CD14-positive monocyte (primary cell): ENCODE measurements at regions not wholly inside any gene's neighbourhood (a gene's known extent, or its start where the extent isn't known, plus 50 kb on each side); places are given as distances from the start of the nearest gene placed in this dataset.

Source experiments
- DNase-seq, 3 donors: peaks; one replicate each; pipeline ENCODE4 v3.0.0-alpha.2; 2011 to 2022
- H2AFZ ChIP-seq: 2 replicates; pipeline ENCODE4 v1.6.0; 2012; ENCODE audit warnings: mild to moderate bottlenecking, low read depth, low read length, inconsistent platforms; ENCODE audit not compliant: insufficient read depth, poor library complexity, severe bottlenecking
- H3K27ac ChIP-seq, 2 donors: 1 replicate in 1 of 2; 2 replicates in 1 of 2; pipeline ENCODE4 v1.5.1; 2012 to 2013; ENCODE audit warnings: low read length in 2 of 2, control low read depth in 1 of 2, inconsistent platforms in 1 of 2, low read depth in 1 of 2, mild to moderate bottlenecking in 1 of 2
- H3K27me3 ChIP-seq, 2 donors: one replicate each; pipeline versions ENCODE4 v1.6.0 to v1.6.1; 2011 to 2013; ENCODE audit warnings: low read length in 2 of 2; ENCODE audit not compliant: control insufficient read depth in 2 of 2, insufficient read depth in 2 of 2
- H3K36me3 ChIP-seq, 2 donors: replicated peaks in 1 of 2; 1 replicate in 1 of 2; 2 replicates in 1 of 2; pipeline versions ENCODE4 v1.5.1 to v1.6.1; 2012 to 2013; ENCODE audit warnings: low read length in 2 of 2, control low read depth in 1 of 2, inconsistent platforms in 1 of 2, mild to moderate bottlenecking in 1 of 2; ENCODE audit not compliant: insufficient read depth in 2 of 2, control insufficient read depth in 1 of 2
- H3K4me1 ChIP-seq, 2 donors: 1 replicate in 1 of 2; 2 replicates in 1 of 2; pipeline versions ENCODE4 v1.5.1 to v1.6.1; 2012 to 2013; ENCODE audit warnings: low read length in 2 of 2, control low read depth in 1 of 2, inconsistent platforms in 1 of 2, mild to moderate bottlenecking in 1 of 2, moderate library complexity in 1 of 2; ENCODE audit not compliant: insufficient read depth in 2 of 2, control insufficient read depth in 1 of 2
- H3K4me2 ChIP-seq: replicated peaks from 2 replicates; pipeline ENCODE3; 2012; ENCODE audit warnings: low read length, moderate library complexity, mild to moderate bottlenecking; ENCODE audit not compliant: poor library complexity, severe bottlenecking; ENCODE audit errors: extremely low read depth
- H3K4me3 ChIP-seq, 3 experiments: fragments of 200-600 bp in 1 of 3; sonication (generic) in 1 of 3; replicated peaks in 1 of 3; 1 replicate in 2 of 3; 2 replicates in 1 of 3; pipeline ENCODE4 v1.5.1; 2011 to 2013; ENCODE audit warnings: low read length in 3 of 3, mild to moderate bottlenecking in 3 of 3, control low read depth in 2 of 3, low read depth in 2 of 3, inconsistent platforms in 1 of 3, moderate library complexity in 1 of 3
- H3K79me2 ChIP-seq: 2 replicates; pipeline ENCODE4 v1.6.0; 2012; ENCODE audit warnings: mild to moderate bottlenecking, control low read depth, inconsistent platforms, low read length, moderate library complexity; ENCODE audit not compliant: insufficient read depth
- H3K9ac ChIP-seq: 2 replicates; pipeline ENCODE4 v1.6.0; 2017; ENCODE audit warnings: low read length, mild to moderate bottlenecking; ENCODE audit not compliant: insufficient read depth, poor library complexity, severe bottlenecking
- H3K9me3 ChIP-seq, 2 donors: replicated peaks in 1 of 2; 1 replicate in 1 of 2; 2 replicates in 1 of 2; pipeline versions ENCODE4 v1.5.1 to v1.6.1; 2012 to 2013; ENCODE audit warnings: low read length in 2 of 2, control low read depth in 1 of 2; ENCODE audit not compliant: control insufficient read depth in 1 of 2, insufficient read depth in 1 of 2
- H4K20me1 ChIP-seq: 2 replicates; pipeline ENCODE4 v1.6.0; 2012; ENCODE audit warnings: mild to moderate bottlenecking, low read length, control low read depth, moderate library complexity; ENCODE audit not compliant: insufficient read depth
- H3K27ac Mint-ChIP-seq, 7 donors: one replicate each; pipeline ENCODE4 v1.8.0; 2020; ENCODE audit warnings: mild to moderate bottlenecking in 7 of 7, mixed read lengths in 7 of 7, moderate library complexity in 6 of 7, inconsistent platforms in 2 of 7
- H3K27me3 Mint-ChIP-seq, 3 donors: one replicate each; pipeline ENCODE4 v1.8.0; 2021 to 2022; ENCODE audit warnings: low read depth in 3 of 3, mild to moderate bottlenecking in 3 of 3, mixed read lengths in 3 of 3, moderate library complexity in 3 of 3, inconsistent platforms in 1 of 3
- H3K36me3 Mint-ChIP-seq, 2 donors: one replicate each; pipeline ENCODE4 v1.8.0; 2020; ENCODE audit warnings: mixed read lengths in 2 of 2, inconsistent platforms in 1 of 2, mild to moderate bottlenecking in 1 of 2
- H3K4me1 Mint-ChIP-seq: one replicate; pipeline ENCODE4 v1.8.0; 2020; ENCODE audit warnings: mild to moderate bottlenecking, mixed read lengths
- H3K4me3 Mint-ChIP-seq, 2 donors: one replicate each; pipeline ENCODE4 v1.8.0; 2020; ENCODE audit warnings: mild to moderate bottlenecking in 2 of 2, mixed read lengths in 2 of 2, moderate library complexity in 1 of 2
- H3K9me3 Mint-ChIP-seq, 7 donors: one replicate each; pipeline ENCODE4 v1.8.0; 2020 to 2022; ENCODE audit warnings: mixed read lengths in 7 of 7, mild to moderate bottlenecking in 6 of 7, moderate library complexity in 6 of 7, inconsistent platforms in 2 of 7
- whole genome bisulfite sequencing: methylation state at CpG from one replicate; pipeline ENCODE4 v1.1.5; 2013; ENCODE audit warnings: missing lambda C conversion rate; ENCODE audit not compliant: insufficient coverage; 5-methylcytosine and 5-hydroxymethylcytosine counted together
- intact Hi-C, 2 donors: fragments of 100-400 bp; cut with micrococcal nuclease; formaldehyde crosslinking; loops; one replicate each; pipeline versions ENCODE4 v1.15.0 to v1.15.1; 2023
- TF ChIP-seq, protein P1 (sequence below): fragments of 200-600 bp; IDR thresholded peaks from one replicate; pipeline ENCODE4 v1.8.0; 2022; ENCODE audit warnings: antibody characterized with exemption, mild to moderate bottlenecking

DNA sequence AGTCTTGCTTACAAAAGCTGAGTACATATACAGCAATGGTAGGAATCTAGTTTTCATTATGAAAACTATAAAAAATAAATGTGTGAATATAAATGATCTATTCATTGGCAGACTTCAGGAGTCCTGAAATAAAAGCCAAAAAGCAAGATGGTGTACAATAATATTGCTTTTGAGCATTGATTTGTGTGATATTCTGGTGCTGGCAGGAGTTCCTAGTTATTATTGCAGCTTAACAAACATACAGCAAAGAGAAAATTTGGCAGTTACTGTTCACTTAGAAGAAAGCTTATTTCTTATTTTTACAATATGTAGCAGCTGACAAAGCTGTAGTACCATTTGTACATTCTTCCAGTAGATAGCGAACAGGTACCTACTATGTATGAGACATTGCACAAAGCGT, 1518.9 kb upstream of the TENM4 start:
- H3K9ac ChIP-seq: no peak overlapping the region
- H3K4me2 ChIP-seq: no peak overlapping the region
- no peaks in the 10 kb centered on the region for H3K36me3 ChIP-seq
- H3K27me3 ChIP-seq: no peaks in the 10 kb centered on the region
- H3K4me1 ChIP-seq: no peaks in the 10 kb centered on the region
- Mint-ChIP-seq H3K27me3 (peaks cover 0 to 2% (median 0%) of the 10 kb centered on the region in 3 donors), H3K27ac (no peak overlapping the region), H3K9me3 (peaks cover 0 to 6% (median 2%) of the 10 kb centered on the region in 7 donors), H3K4me3 (no peak overlapping the region), H3K4me1 (no peaks in the 10 kb centered on the region), H3K36me3 (no peaks in the 10 kb centered on the region)
- H3K27ac ChIP-seq: no peak overlapping the region
- 100% methylated on average over 2 of the region's 2 CpGs for WGBS
- H3K79me2 ChIP-seq: no peaks in the 10 kb centered on the region
- no peaks in the 10 kb centered on the region for H4K20me1 ChIP-seq
- no peak overlapping the region for H3K4me3 ChIP-seq
- no peak for DNase-seq
- H3K9me3 ChIP-seq: peaks cover 0 to 4% of the 10 kb centered on the region in 2 donors
- intact Hi-C loops: no loop called here
- TF ChIP-seq, protein P1, sequence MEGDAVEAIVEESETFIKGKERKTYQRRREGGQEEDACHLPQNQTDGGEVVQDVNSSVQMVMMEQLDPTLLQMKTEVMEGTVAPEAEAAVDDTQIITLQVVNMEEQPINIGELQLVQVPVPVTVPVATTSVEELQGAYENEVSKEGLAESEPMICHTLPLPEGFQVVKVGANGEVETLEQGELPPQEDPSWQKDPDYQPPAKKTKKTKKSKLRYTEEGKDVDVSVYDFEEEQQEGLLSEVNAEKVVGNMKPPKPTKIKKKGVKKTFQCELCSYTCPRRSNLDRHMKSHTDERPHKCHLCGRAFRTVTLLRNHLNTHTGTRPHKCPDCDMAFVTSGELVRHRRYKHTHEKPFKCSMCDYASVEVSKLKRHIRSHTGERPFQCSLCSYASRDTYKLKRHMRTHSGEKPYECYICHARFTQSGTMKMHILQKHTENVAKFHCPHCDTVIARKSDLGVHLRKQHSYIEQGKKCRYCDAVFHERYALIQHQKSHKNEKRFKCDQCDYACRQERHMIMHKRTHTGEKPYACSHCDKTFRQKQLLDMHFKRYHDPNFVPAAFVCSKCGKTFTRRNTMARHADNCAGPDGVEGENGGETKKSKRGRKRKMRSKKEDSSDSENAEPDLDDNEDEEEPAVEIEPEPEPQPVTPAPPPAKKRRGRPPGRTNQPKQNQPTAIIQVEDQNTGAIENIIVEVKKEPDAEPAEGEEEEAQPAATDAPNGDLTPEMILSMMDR: no peak
- H2AFZ ChIP-seq: no peak overlapping the region

DNA sequence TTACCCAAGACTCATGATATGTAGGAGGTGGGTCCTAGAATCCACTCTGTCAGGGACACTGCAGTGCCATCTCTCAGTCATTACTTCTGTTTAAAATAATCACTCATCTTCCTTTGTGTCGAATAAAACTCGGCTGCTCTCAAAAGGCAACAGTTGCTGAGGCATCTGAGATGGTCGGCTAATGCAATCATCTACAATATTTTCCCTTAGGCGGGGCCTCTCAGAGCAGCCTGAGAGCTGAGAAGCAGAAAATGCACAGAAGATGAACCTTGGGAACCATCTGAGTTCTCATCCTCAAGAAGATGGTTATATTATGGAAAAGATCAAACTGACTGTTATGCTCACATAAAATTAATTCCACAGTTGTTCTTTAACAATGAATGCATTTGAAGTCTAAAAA, 1518.2 kb upstream of the TENM4 start:
- no peak overlapping the region for H3K4me2 ChIP-seq
- H2AFZ ChIP-seq: no peak overlapping the region
- no peaks in the 10 kb centered on the region for H3K4me1 ChIP-seq
- Mint-ChIP-seq H3K9me3 (peaks cover 0 to 6% (median 2%) of the 10 kb centered on the region in 7 donors), H3K36me3 (no peaks in the 10 kb centered on the region), H3K27ac (no peak overlapping the region), H3K4me1 (no peaks in the 10 kb centered on the region), H3K27me3 (peaks cover 0 to 2% (median 0%) of the 10 kb centered on the region in 3 donors), H3K4me3 (no peak overlapping the region)
- no peak for DNase-seq
- peaks cover 0 to 4% of the 10 kb centered on the region in 2 donors for H3K9me3 ChIP-seq
- H3K9ac ChIP-seq: no peak overlapping the region
- no peak overlapping the region for H3K27ac ChIP-seq
- WGBS: 100% methylated on average over 1 of the region's 4 CpGs
- H4K20me1 ChIP-seq: no peaks in the 10 kb centered on the region
- H3K4me3 ChIP-seq: no peak overlapping the region
- no peaks in the 10 kb centered on the region for H3K79me2 ChIP-seq
- H3K36me3 ChIP-seq: no peaks in the 10 kb centered on the region
- no peaks in the 10 kb centered on the region for H3K27me3 ChIP-seq
- intact Hi-C loops: no loop called here
- TF ChIP-seq, protein P1: no peak
